H1 (cell line): ENCODE measurements at regions not wholly inside any gene's neighbourhood (a gene's known extent, or its start where the extent isn't known, plus 50 kb on each side); places are given as distances from the start of the nearest gene placed in this dataset.

Experiments used
- CTCF ChIA-PET: fragments of 300-600 bp; sonication (Branson Sonifier 250); formaldehyde crosslinking; loops from one replicate; lab custom pipeline; 2021; ENCODE audit not compliant: partially characterized antibody; lab: Charles Lee
- POLR2A ChIA-PET: fragments of 300-600 bp; sonication (Branson Sonifier 250); formaldehyde crosslinking; loops from one replicate; lab custom pipeline; 2021; ENCODE audit warnings: inconsistent platforms; ENCODE audit not compliant: partially characterized antibody; lab: Charles Lee
- DNase-seq, 2 experiments: peaks; one replicate each; pipeline versions ENCODE4 v3.0.0 to v3.0.0-alpha.2; 2010 to 2022; ENCODE audit warnings: low spot score in 2 of 2, low read depth in 1 of 2, mixed read lengths in 1 of 2
- FAIRE-seq: peaks from 2 replicates; lab custom pipeline; 2011; peaks lifted over from hg19 to GRCh38; lab: Jason Lieb, UNC
- H2AFZ ChIP-seq: 2 replicates; pipeline ENCODE4 v1.8.1; 2012; ENCODE audit warnings: low read length, inconsistent platforms
- H2AK5ac ChIP-seq: 2 replicates; pipeline ENCODE4 v1.6.1; 2013; ENCODE audit warnings: low read depth, low read length
- H2BK120ac ChIP-seq: replicated peaks from 2 replicates; pipeline ENCODE3; 2013; ENCODE audit warnings: low read depth, low read length, inconsistent platforms
- H2BK12ac ChIP-seq: 2 replicates; pipeline ENCODE4 v1.6.1; 2013; ENCODE audit warnings: low read depth, low read length
- H2BK15ac ChIP-seq: 2 replicates; pipeline ENCODE4 v1.6.1; 2013; ENCODE audit warnings: low read length
- H2BK20ac ChIP-seq: 2 replicates; pipeline ENCODE4 v1.6.1; 2013; ENCODE audit warnings: low read length
- H2BK5ac ChIP-seq: 2 replicates; pipeline ENCODE4 v1.6.1; 2013; ENCODE audit warnings: low read depth, low read length
- H3K14ac ChIP-seq: 2 replicates; pipeline ENCODE4 v1.6.1; 2013; ENCODE audit warnings: inconsistent platforms; ENCODE audit not compliant: insufficient read length
- H3K18ac ChIP-seq: 2 replicates; pipeline ENCODE4 v1.6.1; 2013; ENCODE audit warnings: low read length; ENCODE audit errors: extremely low read depth
- H3K23ac ChIP-seq: 2 replicates; pipeline ENCODE4 v1.6.1; 2013; ENCODE audit warnings: inconsistent platforms; ENCODE audit not compliant: insufficient read length
- H3K23me2 ChIP-seq: 2 replicates; pipeline ENCODE4 v1.6.1; 2013; ENCODE audit warnings: low read depth, low read length
- H3K27ac ChIP-seq: 2 replicates; pipeline ENCODE4 v1.6.1; 2011; ENCODE audit warnings: low read depth, low read length, inconsistent platforms
- H3K27me3 ChIP-seq, 4 experiments: replicated peaks in 1 of 4; 1 replicate in 1 of 4; 2 replicates in 3 of 4; pipeline versions ENCODE4 v1.6.1 to v1.8.1; 2011 to 2013; ENCODE audit warnings: low read length in 3 of 4, mild to moderate bottlenecking in 3 of 4, inconsistent platforms in 2 of 4, mixed read lengths in 2 of 4, moderate library complexity in 1 of 4; ENCODE audit not compliant: control insufficient read depth in 3 of 4, insufficient read depth in 3 of 4; ENCODE audit errors: extremely low read depth in 1 of 4
- H3K36me3 ChIP-seq, 4 experiments: 2 replicates each; pipeline versions ENCODE4 v1.6.1 to v1.8.1; 2011 to 2013; ENCODE audit warnings: mild to moderate bottlenecking in 4 of 4, low read length in 3 of 4, moderate library complexity in 2 of 4, control low read depth in 1 of 4, inconsistent platforms in 1 of 4; ENCODE audit not compliant: insufficient read depth in 4 of 4, control insufficient read depth in 2 of 4
- H3K4ac ChIP-seq: replicated peaks from 2 replicates; pipeline ENCODE3; 2013; ENCODE audit warnings: low read length, low read depth, mixed read lengths, inconsistent platforms; ENCODE audit not compliant: insufficient read length
- H3K4me1 ChIP-seq, 4 experiments: replicated peaks in 1 of 4; 1 replicate in 1 of 4; 2 replicates in 3 of 4; pipeline versions ENCODE4 v1.6.1 to v1.8.1; 2011 to 2013; ENCODE audit warnings: low read length in 3 of 4, inconsistent platforms in 2 of 4, mixed read lengths in 1 of 4; ENCODE audit not compliant: insufficient read depth in 4 of 4, control insufficient read depth in 3 of 4
- H3K4me2 ChIP-seq, 2 experiments: 2 replicates each; pipeline versions ENCODE4 v1.6.1 to v1.8.1; 2011 to 2013; ENCODE audit warnings: low read depth in 2 of 2, low read length in 2 of 2, control low read depth in 1 of 2, inconsistent platforms in 1 of 2, mild to moderate bottlenecking in 1 of 2; ENCODE audit not compliant: insufficient read depth in 1 of 2
- H3K4me3 ChIP-seq, 4 experiments: fragments of 200-600, 300-600 bp in 1 of 4; sonication (generic), shearing (Covaris generic), sonication (Bioruptor Twin) in 1 of 4; 2 replicates each; pipeline versions ENCODE4 v1.5.1 to v1.8.1; 2011 to 2016; ENCODE audit warnings: low read length in 4 of 4, low read depth in 3 of 4, control low read depth in 2 of 4, inconsistent platforms in 2 of 4, mild to moderate bottlenecking in 2 of 4, mixed read lengths in 1 of 4, moderate library complexity in 1 of 4; ENCODE audit not compliant: insufficient read depth in 2 of 4; ENCODE audit errors: extremely low read depth in 1 of 4
- H3K56ac ChIP-seq: replicated peaks from 2 replicates; pipeline ENCODE3; 2013; ENCODE audit warnings: low read depth, mild to moderate bottlenecking, mixed read lengths, low read length, inconsistent platforms; ENCODE audit not compliant: insufficient read length
- H3K79me1 ChIP-seq: 2 replicates; pipeline ENCODE4 v1.6.1; 2013; ENCODE audit warnings: low read depth, low read length, control low read depth
- H3K79me2 ChIP-seq, 2 experiments: 2 replicates each; pipeline versions ENCODE4 v1.6.1 to v1.8.1; 2012 to 2013; ENCODE audit warnings: low read length in 2 of 2, mild to moderate bottlenecking in 2 of 2, inconsistent platforms in 1 of 2; ENCODE audit not compliant: insufficient read depth in 2 of 2, control insufficient read depth in 1 of 2
- H3K9ac ChIP-seq, 4 experiments: replicated peaks in 1 of 4; 1 replicate in 1 of 4; 2 replicates in 3 of 4; pipeline versions ENCODE4 v1.6.1 to v1.8.1; 2011 to 2013; ENCODE audit warnings: low read depth in 3 of 4, low read length in 3 of 4, control low read depth in 2 of 4, mild to moderate bottlenecking in 2 of 4, moderate library complexity in 2 of 4, inconsistent platforms in 1 of 4; ENCODE audit errors: extremely low read depth in 1 of 4
- H3K9me3 ChIP-seq, 2 experiments: 2 replicates each; pipeline versions ENCODE4 v1.6.1 to v1.8.1; 2012 to 2013; ENCODE audit warnings: mild to moderate bottlenecking in 2 of 2, moderate library complexity in 2 of 2, control low read depth in 1 of 2, inconsistent platforms in 1 of 2, low read depth in 1 of 2, low read length in 1 of 2, mixed read lengths in 1 of 2; ENCODE audit not compliant: insufficient read depth in 2 of 2
- H4K20me1 ChIP-seq, 2 experiments: replicated peaks in 1 of 2; 2 replicates each; pipeline versions ENCODE3 to v1.8.1; 2011 to 2013; ENCODE audit warnings: inconsistent platforms in 2 of 2, low read length in 2 of 2, mild to moderate bottlenecking in 1 of 2; ENCODE audit not compliant: insufficient read depth in 2 of 2, control insufficient read depth in 1 of 2
- H4K5ac ChIP-seq: 2 replicates; pipeline ENCODE4 v1.6.1; 2013; ENCODE audit warnings: low read length, low read depth, mixed read lengths, inconsistent platforms; ENCODE audit not compliant: insufficient read length
- H4K8ac ChIP-seq: 2 replicates; pipeline ENCODE4 v1.8.0; 2013; ENCODE audit warnings: mild to moderate bottlenecking, moderate library complexity, low read length, inconsistent platforms; ENCODE audit not compliant: insufficient read depth; ENCODE audit errors: extremely low read depth
- H4K91ac ChIP-seq: replicated peaks from 2 replicates; pipeline ENCODE3; 2013; ENCODE audit warnings: low read length, mixed read lengths, inconsistent platforms; ENCODE audit not compliant: insufficient read length
- BRCA1 ChIP-seq: IDR thresholded peaks from 2 replicates; pipeline ENCODE4 v1.6.1; 2012; ENCODE audit warnings: low read depth, low read length, improper control_type of control experiment
- CEBPB ChIP-seq: IDR thresholded peaks from 2 replicates; pipeline ENCODE4 v1.6.1; 2012; ENCODE audit warnings: low read depth, low read length
- CREB1 ChIP-seq: IDR thresholded peaks from 2 replicates; pipeline ENCODE4 v1.6.1; 2012; ENCODE audit warnings: inconsistent platforms
- CTBP2 ChIP-seq: IDR thresholded peaks from 2 replicates; pipeline ENCODE4 v1.7.0; 2011; ENCODE audit warnings: borderline replicate concordance, mild to moderate bottlenecking, moderate library complexity, mixed read lengths, low read length; ENCODE audit not compliant: insufficient read depth, insufficient read length
- FOSL1 ChIP-seq: IDR thresholded peaks from 2 replicates; pipeline ENCODE4 v1.6.1; 2011; ENCODE audit warnings: mild to moderate bottlenecking, low read depth, low read length, moderate library complexity; ENCODE audit not compliant: insufficient read depth
- GABPA ChIP-seq: IDR thresholded peaks from 2 replicates; pipeline ENCODE4 v1.6.1; 2011; ENCODE audit warnings: mild to moderate bottlenecking, low read length, moderate library complexity, borderline replicate concordance; ENCODE audit not compliant: insufficient read depth
- SIN3A ChIP-seq, 2 experiments: IDR thresholded peaks in 1 of 2; conservative IDR thresholded peaks in 1 of 2; 2 replicates each; pipeline ENCODE4 v1.6.1; 2011 to 2012; ENCODE audit warnings: low read length in 2 of 2, improper control_type of control experiment in 1 of 2, low read depth in 1 of 2, mild to moderate bottlenecking in 1 of 2

- Histone ChIP-seq H2BK20ac (no peak overlapping the region), H3K56ac (no peak overlapping the region), H2AK5ac (no peak overlapping the region), H2AFZ (no peak overlapping the region), H3K23ac (no peak overlapping the region), H3K14ac (no peak overlapping the region), H3K4ac (no peak overlapping the region), H2BK5ac (no peak overlapping the region), H3K4me2 (no peak overlapping the region), H2BK120ac (no peak overlapping the region), H3K18ac (no peak overlapping the region), H2BK12ac (no peak overlapping the region), H3K36me3 (no peaks in the 10 kb centered on the region), H3K79me2 (no peaks in the 10 kb centered on the region), H3K79me1 (no peaks in the 10 kb centered on the region), H3K23me2 (no peaks in the 10 kb centered on the region; the same call in 1 of the 2 replicates), H3K27me3 (no peaks in the 10 kb centered on the region), H3K27ac (no peak overlapping the region), H3K9me3 (no peaks in the 10 kb centered on the region), H4K5ac (no peak overlapping the region), H3K9ac (no peak overlapping the region), H3K4me1 (no peaks in the 10 kb centered on the region), H4K20me1 (no peaks in the 10 kb centered on the region), H4K8ac (no peak overlapping the region), H3K4me3 (no peak overlapping the region), H4K91ac (no peak overlapping the region), H2BK15ac (no peak overlapping the region)
- TF ChIP-seq CTBP2 (no peak), CEBPB (no peak), GABPA (no peak), SIN3A (conservative IDR thresholded peaks at IDR 0.05 in 1 of 2, IDR thresholded peaks at IDR 0.05 in 1 of 2; ENCODE audit: low read depth in 1 of 2, low read length in 2 of 2) (no peak), FOSL1 (no peak), BRCA1 (no peak), CREB1 (no peak)
- no peak for FAIRE-seq
- POLR2A ChIA-PET: no interaction called here
- no peak for DNase-seq
- CTCF ChIA-PET: interaction anchor here (1.1 kb wide), 1 partner anchor 48 kb away, joined by 3 read pairs; no protein-coding TSS in a partner anchor
These were observed 361.3 kb upstream of the PTGER4 start for GRCh38 chr5:40318395-40318794.
